Fibroblast of skin of abdomen (primary cell): ENCODE measurements at regions not wholly inside any gene's neighbourhood (a gene's known extent, or its start where the extent isn't known, plus 50 kb on each side); places are given as distances from the start of the nearest gene placed in this dataset.

Experiments
- DNase-seq: peaks from one replicate; pipeline ENCODE4 v3.0.0-alpha.2; 2013

- DNase-seq, result no peak
Measured at GRCh38 chr9:81112627-81113452, 576.5 kb downstream of the TLE1 start.

GRCh38 chr9:81108821-81109220 is 580.5 kb downstream of the TLE1 start:
- DNase-seq, result no peak

GRCh38 chr9:81108391-81108790 is 581.0 kb downstream of the TLE1 start:
- no peak for DNase-seq

- DNase-seq, result no peak
Measured at GRCh38 chr9:81103597-81104471, 585.5 kb downstream of the TLE1 start.

- DNase-seq, result no peak
Measured at GRCh38 chr9:81097131-81097847, 592.1 kb downstream of the TLE1 start.

GRCh38 chr9:81096625-81097024 is 592.7 kb downstream of the TLE1 start:
- DNase-seq, result no peak

GRCh38 chr9:81092057-81092456 is 597.3 kb downstream of the TLE1 start:
- no peak for DNase-seq

- no peak for DNase-seq
Measured at GRCh38 chr9:81088341-81088740, 601.0 kb downstream of the TLE1 start.

GRCh38 chr9:81086416-81086815 is 602.9 kb downstream of the TLE1 start:
- DNase-seq, result no peak

GRCh38 chr9:81083854-81084512 is 605.4 kb downstream of the TLE1 start:
- peak; percentile 72 for DNase-seq

- peak; percentile 27 for DNase-seq
Measured at GRCh38 chr9:81083067-81083466, 606.3 kb downstream of the TLE1 start.

GRCh38 chr9:81082221-81082620 is 607.1 kb downstream of the TLE1 start:
- DNase-seq, result peak; percentile 81

GRCh38 chr9:81080900-81081299 is 608.4 kb downstream of the TLE1 start:
- DNase-seq, result peak; percentile 10

- DNase-seq, result no peak
Measured at GRCh38 chr9:81080185-81080584, 609.2 kb downstream of the TLE1 start.

- DNase-seq, result no peak
Measured at GRCh38 chr9:81079055-81079454, 610.3 kb downstream of the TLE1 start.

- no peak for DNase-seq
Measured at GRCh38 chr9:81078555-81078954, 610.8 kb downstream of the TLE1 start.

- DNase-seq, result no peak
Measured at GRCh38 chr9:81077572-81077971, 611.8 kb downstream of the TLE1 start.

- DNase-seq, result no peak
Measured at GRCh38 chr9:81076131-81076530, 613.2 kb downstream of the TLE1 start.

- no peak for DNase-seq
Measured at GRCh38 chr9:81074221-81074620, 615.1 kb downstream of the TLE1 start.

GRCh38 chr9:81073821-81074220 is 615.5 kb downstream of the TLE1 start:
- no peak for DNase-seq

- DNase-seq, result no peak
Measured at GRCh38 chr9:81072758-81073157, 616.6 kb downstream of the TLE1 start.

- DNase-seq, result no peak
Measured at GRCh38 chr9:81071108-81071507, 618.2 kb downstream of the TLE1 start.
